Right renal pelvis (tissue), 4 donors: ENCODE measurements at regions not wholly inside any gene's neighbourhood (a gene's known extent, or its start where the extent isn't known, plus 50 kb on each side); places are given as distances from the start of the nearest gene placed in this dataset.
"Not testable (repeated sequence)": the region's sequence is repeated elsewhere in the genome, so short reads cannot be mapped to it uniquely, and the experiment has no call there.

Source experiments
- DNase-seq, 4 donors: peaks; one replicate each; pipeline ENCODE4 v3.0.0-alpha.2; 2013; ENCODE audit warnings: low read depth in 4 of 4, low spot score in 3 of 4, missing footprints in 1 of 4

GRCh38 chr6:169861431-169862042, 110.1 kb downstream of the ERMARD start:
- no peak for DNase-seq

GRCh38 chr6:169859978-169860703, 108.7 kb downstream of the ERMARD start:
- DNase-seq, result no peak

GRCh38 chr6:169859401-169859977, 108.1 kb downstream of the ERMARD start:
- no peak for DNase-seq

- no peak for DNase-seq
Measured at GRCh38 chr6:169858935-169859351, 107.5 kb downstream of the ERMARD start.

- no peak for DNase-seq
Measured at GRCh38 chr6:169858293-169858934, 107.0 kb downstream of the ERMARD start.

GRCh38 chr6:169857343-169858292, 106.2 kb downstream of the ERMARD start:
- no peak for DNase-seq

- not testable (repeated sequence) for DNase-seq
Measured at GRCh38 chr6:169856442-169857342, 105.3 kb downstream of the ERMARD start.

- no peak for DNase-seq
Measured at GRCh38 chr6:169854813-169855212, 103.4 kb downstream of the ERMARD start.

GRCh38 chr6:169854083-169854725, 102.8 kb downstream of the ERMARD start:
- no peak for DNase-seq

- DNase-seq, result no peak
Measured at GRCh38 chr6:169853196-169854082, 102.0 kb downstream of the ERMARD start.

GRCh38 chr6:169852504-169853195, 101.2 kb downstream of the ERMARD start:
- DNase-seq, result no peak

GRCh38 chr6:169851641-169852503, 100.5 kb downstream of the ERMARD start:
- DNase-seq, result no peak

- no peak for DNase-seq
Measured at GRCh38 chr6:169850746-169851145, 99.3 kb downstream of the ERMARD start.

GRCh38 chr6:169850154-169850553, 98.7 kb downstream of the ERMARD start:
- DNase-seq, result no peak

- no peak for DNase-seq
Measured at GRCh38 chr6:169849396-169849795, 98.0 kb downstream of the ERMARD start.

- DNase-seq, result no peak
Measured at GRCh38 chr6:169848946-169849345, 97.5 kb downstream of the ERMARD start.
